Ovary (tissue), 3 donors: ENCODE measurements at regions not wholly inside any gene's neighbourhood (a gene's known extent, or its start where the extent isn't known, plus 50 kb on each side); places are given as distances from the start of the nearest gene placed in this dataset.

Source experiments
- CTCF ChIP-seq, 3 donors: fragments of 450-650 bp in 2 of 3; fragments of 200-600 bp in 1 of 3; IDR thresholded peaks; one replicate each; pipeline versions ENCODE4 v1.5.1 to v1.8.0; 2016 to 2022; ENCODE audit warnings: antibody characterized with exemption in 3 of 3, mild to moderate bottlenecking in 1 of 3
- POLR2A ChIP-seq: fragments of 450-650 bp; IDR thresholded peaks from one replicate; pipeline ENCODE4 v1.6.1; 2017; ENCODE audit warnings: antibody characterized with exemption, mild to moderate bottlenecking, moderate library complexity
- donor health status: DM: no; HTN: no; CAD: no.

GRCh38 chr15:85954586-85954985 is 125.1 kb upstream of the AGBL1 start:
- TF ChIP-seq CTCF (IDR thresholded peaks at IDR 0.05) (no peak), POLR2A (no peak)
